Anterior cingulate cortex (tissue), 58 donors: ENCODE measurements at regions not wholly inside any gene's neighbourhood (a gene's known extent, or its start where the extent isn't known, plus 50 kb on each side); places are given as distances from the start of the nearest gene placed in this dataset.
"Not testable (repeated sequence)": the region's sequence is repeated elsewhere in the genome, so short reads cannot be mapped to it uniquely, and the experiment has no call there.

ENCODE experiments used
- DNase-seq, 58 donors: peaks; one replicate each; lab custom pipeline; 2025; lab: John Stamatoyannopoulos, UW

DNA sequence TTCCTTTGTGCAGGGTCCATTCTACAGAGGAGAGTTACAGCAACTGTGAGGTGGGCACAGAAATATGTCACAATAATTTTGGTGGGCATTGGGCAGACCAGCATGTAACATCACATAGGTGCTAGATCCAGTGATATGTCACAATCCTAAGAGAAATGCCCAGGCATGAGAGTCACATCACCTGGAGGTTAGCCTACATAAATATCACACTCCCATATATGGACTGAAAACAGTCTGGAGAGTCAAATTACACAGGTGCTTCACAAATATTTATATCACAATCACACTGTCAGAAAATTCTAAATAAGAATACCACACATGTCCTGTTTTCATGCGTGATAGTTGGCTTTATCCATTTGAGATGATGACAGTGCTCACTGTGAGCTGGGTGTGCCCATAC is 903.7 kb upstream of the AMELY start:
- DNase-seq, result no peak

GRCh38 chrY:7814361-7814760 is 902.8 kb upstream of the AMELY start:
- no peak for DNase-seq

DNA sequence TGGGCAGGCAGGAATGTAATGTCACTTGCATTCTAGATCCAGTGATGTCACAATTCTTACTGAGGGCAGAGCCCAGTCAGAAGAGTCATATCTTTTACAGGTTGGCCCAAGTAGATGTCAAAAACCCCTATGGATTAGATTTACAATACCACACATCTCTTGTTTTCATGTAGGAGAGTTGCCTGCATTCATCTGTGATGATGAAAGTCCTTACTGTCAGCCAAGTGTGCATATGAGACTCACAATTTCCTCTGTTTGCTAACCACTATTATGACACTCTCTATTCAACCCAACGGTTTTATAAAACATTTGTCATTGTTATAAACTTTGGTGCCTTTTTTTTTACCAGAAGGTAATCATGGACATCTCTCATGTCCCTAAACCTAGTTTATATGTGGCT is 898.8 kb upstream of the AMELY start:
- DNase-seq, result no peak

GRCh38 chrY:7807516-7807870 is 895.9 kb upstream of the AMELY start:
- DNase-seq, result no peak

GRCh38 chrY:7806592-7807515 is 895.3 kb upstream of the AMELY start:
- no peak for DNase-seq

GRCh38 chrY:7805624-7806023 is 894.1 kb upstream of the AMELY start:
- no peak for DNase-seq

DNA sequence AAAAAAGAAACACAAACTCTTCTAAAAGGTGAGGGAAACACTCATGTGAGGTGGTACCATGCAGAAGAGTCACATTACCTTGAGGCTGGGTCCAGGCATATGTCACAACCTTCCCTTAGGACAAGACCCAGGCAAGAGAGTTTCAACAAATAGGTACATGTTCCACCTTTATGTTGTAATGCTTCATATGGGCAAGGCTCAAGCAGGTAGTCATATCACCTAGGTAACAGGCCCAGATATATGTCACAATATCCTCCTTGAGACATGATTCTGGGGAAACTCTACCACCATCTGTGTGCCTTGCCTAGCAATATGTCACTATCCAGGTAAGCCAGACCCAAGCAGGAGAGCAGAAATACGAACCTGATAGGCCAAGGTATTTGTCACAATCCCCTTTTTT is 892.2 kb upstream of the AMELY start:
- DNase-seq, result no peak

DNA sequence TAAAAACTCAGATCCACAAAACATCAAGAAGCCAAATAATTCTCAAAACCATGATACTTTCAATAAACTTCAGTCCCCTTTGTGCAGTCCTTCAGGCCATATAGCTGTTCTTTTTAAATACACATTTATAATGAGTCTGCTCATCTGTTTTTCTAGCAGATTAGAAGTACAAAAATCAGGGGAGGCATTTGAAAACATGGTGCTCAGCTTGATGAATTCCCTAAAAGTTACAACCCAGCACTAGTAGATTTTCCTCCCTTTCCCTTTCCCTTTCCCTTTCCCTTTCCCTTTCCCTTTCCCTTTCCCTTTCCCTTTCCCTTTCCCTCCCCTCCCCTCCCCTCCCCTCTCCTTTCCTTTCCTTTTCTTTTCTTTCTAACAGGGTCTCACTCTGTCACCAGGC is 884.6 kb upstream of the AMELY start:
- DNase-seq, result no peak

DNA sequence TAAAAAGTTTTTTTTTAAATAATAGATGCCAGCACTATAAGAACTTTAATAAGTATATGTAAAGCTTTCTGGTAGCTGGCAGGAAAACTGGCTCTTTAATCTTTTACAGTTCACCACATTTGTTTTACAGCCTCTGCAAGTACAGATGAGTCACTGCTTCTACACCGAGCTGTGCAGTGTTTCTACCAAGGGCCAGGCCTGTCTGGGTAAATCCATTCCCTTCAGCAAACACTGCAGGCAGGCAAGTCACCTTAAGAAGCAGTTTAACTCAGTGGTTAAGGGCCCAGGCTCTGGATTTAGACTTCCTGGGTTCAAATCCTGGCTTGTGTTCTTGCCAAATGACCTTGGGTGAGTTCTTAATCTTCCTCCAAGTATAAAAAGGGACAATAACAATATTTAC is 882.9 kb upstream of the AMELY start:
- DNase-seq, result peak in 9 of 58 donors; percentile 0 to 7 (median 0)

DNA sequence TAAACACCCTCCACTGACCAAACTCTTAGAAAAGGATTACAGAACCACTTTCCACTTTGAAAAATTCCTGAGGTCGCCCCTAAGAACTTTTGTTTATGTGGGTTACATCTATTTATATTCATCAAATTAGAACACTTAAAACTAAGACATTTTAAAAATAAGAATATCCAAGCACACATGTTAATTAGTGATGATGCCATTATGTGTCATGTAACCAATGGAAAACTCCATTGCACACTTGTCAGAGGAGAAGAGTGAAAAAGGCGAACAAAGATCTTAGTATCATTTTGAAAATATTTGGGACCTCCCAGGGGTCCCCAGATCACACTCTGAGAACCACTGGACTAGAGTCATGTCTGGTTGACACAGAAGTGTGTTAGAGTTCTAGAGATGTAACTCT is 882.4 kb upstream of the AMELY start:
- no peak for DNase-seq

DNA sequence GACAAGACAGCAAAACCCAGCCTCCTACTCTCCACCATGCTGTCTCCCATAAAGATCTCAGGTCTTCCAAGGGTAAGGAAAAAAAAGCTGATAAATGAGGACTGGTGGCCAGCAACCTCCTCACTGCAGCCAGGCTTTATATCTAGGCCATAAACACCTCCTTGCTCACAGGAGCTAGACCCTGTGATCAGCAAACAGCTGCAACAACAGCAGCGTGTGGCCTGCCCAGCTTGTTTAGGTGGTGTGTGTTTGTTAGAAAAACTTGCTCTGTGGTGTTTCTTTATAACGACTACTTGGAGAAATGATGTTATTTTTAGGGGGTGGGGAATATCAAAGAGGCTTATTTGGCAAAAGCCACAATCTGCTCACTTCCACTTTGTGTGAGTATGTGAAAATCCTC is 880.9 kb upstream of the AMELY start:
- DNase-seq, result no peak

- DNase-seq, result no peak
Measured at GRCh38 chrY:7781501-7781900, 869.9 kb upstream of the AMELY start.

GRCh38 chrY:7775436-7775835 is 863.9 kb upstream of the AMELY start:
- DNase-seq, result not testable (repeated sequence)

DNA sequence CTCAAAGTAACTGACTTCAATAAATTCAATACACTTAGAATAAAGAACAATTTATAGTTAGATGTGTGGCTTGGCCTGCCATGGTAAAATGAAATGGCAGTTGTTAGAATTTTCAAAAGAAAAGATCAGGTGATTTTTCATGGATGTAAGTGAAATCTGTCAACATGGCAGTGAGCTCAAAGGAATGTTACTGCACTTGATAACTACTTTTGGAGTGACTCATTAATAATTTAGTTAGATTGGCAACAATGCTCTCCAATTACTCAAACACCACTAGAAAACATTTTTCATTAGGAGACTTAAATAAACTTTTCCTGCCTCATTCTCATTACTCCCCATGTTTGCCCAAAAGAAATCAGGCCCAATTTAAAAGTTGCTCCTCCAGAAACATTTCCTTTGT is 860.2 kb upstream of the AMELY start:
- DNase-seq, result no peak

GRCh38 chrY:7769790-7770375 is 858.3 kb upstream of the AMELY start:
- DNase-seq, result no peak

GRCh38 chrY:7768901-7769300 is 857.3 kb upstream of the AMELY start:
- DNase-seq, result peak in 4 of 58 donors; percentile 0 to 27 (median 0)

- no peak for DNase-seq
Measured at GRCh38 chrY:7753711-7754110, 842.2 kb upstream of the AMELY start.

DNA sequence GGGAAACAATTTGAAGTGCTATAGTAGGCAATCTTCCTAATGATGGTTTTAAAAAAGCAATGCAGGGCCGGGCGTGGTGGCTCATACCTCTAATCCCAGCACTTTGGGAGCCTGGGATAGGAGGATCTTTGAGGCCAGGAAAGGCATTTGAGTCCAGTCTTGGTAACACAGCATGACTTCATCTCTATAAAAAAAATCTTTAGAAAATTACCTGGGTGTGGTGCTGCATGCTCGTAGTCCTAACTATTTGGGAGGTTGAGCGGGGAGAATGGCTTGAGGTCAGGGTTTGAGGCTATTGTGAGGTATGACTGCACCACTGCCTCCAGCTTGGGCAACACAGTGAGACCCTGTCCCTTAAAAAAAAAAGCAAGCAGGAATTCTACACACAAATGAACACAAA is 835.2 kb upstream of the AMELY start:
- DNase-seq, result peak in 1 of 58 donors; percentile 0

DNA sequence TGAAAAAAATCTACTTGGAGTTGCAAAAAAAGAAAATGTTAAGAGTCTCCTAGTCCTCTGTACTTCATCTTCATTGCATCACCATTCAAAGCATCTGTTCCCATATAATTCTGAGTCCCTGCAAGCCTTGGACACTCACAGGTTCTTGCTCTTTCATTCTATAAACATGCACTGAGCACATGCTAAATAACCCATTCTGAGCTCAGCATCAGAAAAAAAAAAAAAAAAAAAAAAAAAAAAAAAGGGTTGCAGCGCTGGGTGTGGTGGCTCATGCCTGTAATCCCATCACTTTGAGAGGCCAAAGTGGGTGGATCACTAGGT is 834.0 kb upstream of the AMELY start:
- no peak for DNase-seq

DNA sequence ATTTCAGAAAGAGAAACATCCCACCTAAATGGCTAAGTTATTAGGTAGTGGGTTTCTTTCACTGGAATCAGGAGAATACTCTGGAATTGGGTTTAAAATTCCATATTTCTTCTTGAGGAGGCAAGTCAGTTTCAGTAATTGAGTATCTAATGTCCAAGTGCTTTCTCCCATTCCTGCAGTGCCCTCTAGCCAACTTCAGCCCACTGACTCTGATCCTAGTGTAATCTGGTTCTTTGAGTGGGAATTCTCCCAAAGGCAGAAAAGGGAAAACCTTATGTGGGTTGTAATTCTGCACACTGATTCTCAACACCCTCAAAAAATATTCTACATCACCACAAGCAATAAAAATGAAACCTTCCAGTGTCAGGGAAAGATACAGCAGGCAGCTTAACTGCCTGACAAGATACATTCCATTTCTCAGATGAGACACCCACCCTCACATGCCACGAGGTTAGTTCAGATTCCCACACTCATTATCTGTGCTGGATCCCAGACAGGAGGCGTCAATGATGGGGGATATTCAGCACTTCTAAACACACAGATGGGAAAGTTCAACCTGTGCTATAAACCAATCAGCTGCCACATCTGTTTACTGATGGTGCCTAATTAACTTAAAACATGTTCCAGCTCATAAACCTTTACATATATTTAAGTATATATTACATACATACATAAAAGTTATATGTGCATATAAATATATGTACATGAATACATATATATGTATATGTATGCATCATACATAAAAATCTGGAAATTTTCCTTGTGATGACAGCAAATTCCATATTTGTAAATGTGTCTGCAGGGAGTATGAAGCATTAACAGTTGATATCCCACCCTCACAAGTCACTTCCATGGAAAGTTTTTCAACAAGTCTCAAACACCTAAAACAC is 833.4 kb upstream of the AMELY start:
- DNase-seq, result no peak

GRCh38 chrY:7736847-7737365 is 825.4 kb upstream of the AMELY start:
- DNase-seq, result no peak
